WTC11 (cell line): ENCODE measurements at regions not wholly inside any gene's neighbourhood (a gene's known extent, or its start where the extent isn't known, plus 50 kb on each side); places are given as distances from the start of the nearest gene placed in this dataset.

Experiments used
- ATAC-seq: fragments of 200-7000 bp; cut with Tn5 transposase; 2 replicates; pipeline ENCODE4 v1.10.0; 2021; ENCODE audit warnings: mild to moderate bottlenecking, moderate library complexity
- CTCF ChIA-PET: fragments of 300-600 bp; sonication (Branson Sonifier 250); formaldehyde crosslinking; loops from one replicate; lab custom pipeline; 2021; ENCODE audit warnings: antibody characterized with exemption; lab: Charles Lee
- POLR2A ChIA-PET: fragments of 350-600 bp; sonication (Branson Sonifier 250); formaldehyde crosslinking; loops from one replicate; lab custom pipeline; 2021; ENCODE audit warnings: antibody characterized with exemption; lab: Charles Lee
- DNase-seq: peaks from one replicate; pipeline ENCODE4 v3.0.0; 2021; ENCODE audit warnings: low spot score
- H3K27ac Mint-ChIP-seq: 2 replicates; pipeline ENCODE4 v1.8.0; 2021; ENCODE audit warnings: mixed read lengths
- H3K27me3 Mint-ChIP-seq: 2 replicates; pipeline ENCODE4 v1.8.0; 2021; ENCODE audit warnings: low read depth, mild to moderate bottlenecking, moderate library complexity, mixed read lengths
- H3K36me3 Mint-ChIP-seq: 2 replicates; pipeline ENCODE4 v1.8.0; 2021; ENCODE audit warnings: mixed read lengths
- H3K4me1 Mint-ChIP-seq: 2 replicates; pipeline ENCODE4 v1.8.0; 2022; ENCODE audit warnings: mixed read lengths
- H3K4me3 Mint-ChIP-seq: 2 replicates; pipeline ENCODE4 v1.8.0; 2021; ENCODE audit warnings: mild to moderate bottlenecking, moderate library complexity, mixed read lengths
- H3K9me3 Mint-ChIP-seq: 2 replicates; pipeline ENCODE4 v1.8.0; 2021; ENCODE audit warnings: mixed read lengths
- ATF1 ChIP-seq: sonication (generic); formaldehyde crosslinking; IDR thresholded peaks from 2 replicates; pipeline ENCODE4 v1.8.1; 2023; ENCODE audit warnings: mild to moderate bottlenecking, moderate library complexity, missing genetic modification reagents
- CREB1 ChIP-seq: sonication (generic); formaldehyde crosslinking; IDR thresholded peaks from 2 replicates; pipeline ENCODE4 v1.8.0; 2023; ENCODE audit warnings: mild to moderate bottlenecking, missing genetic modification reagents
- ELF4 ChIP-seq: sonication (generic); formaldehyde crosslinking; IDR thresholded peaks from 2 replicates; pipeline ENCODE4 v1.8.1; 2022; ENCODE audit warnings: low read depth, mild to moderate bottlenecking, moderate library complexity, missing genetic modification reagents
- EMX1 ChIP-seq: fragments of 250-450 bp; sonication (Bioruptor Pico); IDR thresholded peaks from 2 replicates; pipeline ENCODE4 v1.8.0; 2021; ENCODE audit warnings: mild to moderate bottlenecking
- FOXP1 ChIP-seq: sonication (generic); formaldehyde crosslinking; IDR thresholded peaks from 2 replicates; pipeline ENCODE4 v1.8.0; 2022; ENCODE audit warnings: missing genetic modification reagents, mild to moderate bottlenecking, moderate library complexity, borderline replicate concordance
- NFATC4 ChIP-seq: fragments of 250-450 bp; sonication (Bioruptor Pico); IDR thresholded peaks from 2 replicates; pipeline ENCODE4 v1.9.0; 2021; ENCODE audit warnings: mild to moderate bottlenecking
- NFYB ChIP-seq: sonication (generic); formaldehyde crosslinking; conservative IDR thresholded peaks from 2 replicates; pipeline ENCODE4 v1.8.0; 2022; ENCODE audit warnings: low read depth, missing genetic modification reagents
- PRRX2 ChIP-seq: fragments of 250-450 bp; sonication (Bioruptor Pico); IDR thresholded peaks from 2 replicates; pipeline ENCODE4 v1.8.0; 2021; ENCODE audit warnings: mild to moderate bottlenecking
- SOX15 ChIP-seq: fragments of 250-450 bp; sonication (Bioruptor Pico); IDR thresholded peaks from 2 replicates; pipeline ENCODE4 v1.9.0; 2021; ENCODE audit warnings: mild to moderate bottlenecking
- ZBTB21 ChIP-seq: sonication (generic); formaldehyde crosslinking; IDR thresholded peaks from 2 replicates; pipeline ENCODE4 v1.8.1; 2023; ENCODE audit warnings: mild to moderate bottlenecking, missing genetic modification reagents, borderline replicate concordance
- ZNF138 ChIP-seq: sonication (generic); formaldehyde crosslinking; conservative IDR thresholded peaks from 2 replicates; pipeline ENCODE4 v1.8.1; 2022; ENCODE audit warnings: mild to moderate bottlenecking, moderate library complexity, missing genetic modification reagents
- ZNF219 ChIP-seq: sonication (generic); formaldehyde crosslinking; IDR thresholded peaks from 2 replicates; pipeline ENCODE4 v1.8.0; 2023; ENCODE audit warnings: missing genetic modification reagents, mild to moderate bottlenecking, borderline replicate concordance
- TF ChIP-seq, protein P1 (sequence below): sonication (generic); formaldehyde crosslinking; IDR thresholded peaks from 2 replicates; pipeline ENCODE4 v1.8.1; 2022; ENCODE audit warnings: mild to moderate bottlenecking, missing genetic modification reagents, moderate library complexity, borderline replicate concordance
- TF ChIP-seq, protein P2 (sequence below): sonication (generic); formaldehyde crosslinking; IDR thresholded peaks from 2 replicates; pipeline ENCODE4 v1.8.0; 2023; ENCODE audit warnings: mild to moderate bottlenecking, missing genetic modification reagents
- TF ChIP-seq, protein P3 (sequence below): sonication (generic); formaldehyde crosslinking; IDR thresholded peaks from 2 replicates; pipeline ENCODE4 v1.8.1; 2023; ENCODE audit warnings: mild to moderate bottlenecking, missing genetic modification reagents, moderate library complexity
- TF ChIP-seq, protein P4 (sequence below): fragments of 250-450 bp; sonication (Bioruptor Pico); conservative IDR thresholded peaks from 2 replicates; pipeline ENCODE4 v1.9.0; 2021; ENCODE audit warnings: mild to moderate bottlenecking
- TF ChIP-seq, protein P5 (sequence below): fragments of 250-450 bp; sonication (Bioruptor Pico); IDR thresholded peaks from 2 replicates; pipeline ENCODE4 v1.9.0; 2021; ENCODE audit warnings: mild to moderate bottlenecking
- TF ChIP-seq, protein P6 (sequence below): sonication (generic); formaldehyde crosslinking; IDR thresholded peaks from 2 replicates; pipeline ENCODE4 v1.8.1; 2023; ENCODE audit warnings: mild to moderate bottlenecking, missing genetic modification reagents

DNA sequence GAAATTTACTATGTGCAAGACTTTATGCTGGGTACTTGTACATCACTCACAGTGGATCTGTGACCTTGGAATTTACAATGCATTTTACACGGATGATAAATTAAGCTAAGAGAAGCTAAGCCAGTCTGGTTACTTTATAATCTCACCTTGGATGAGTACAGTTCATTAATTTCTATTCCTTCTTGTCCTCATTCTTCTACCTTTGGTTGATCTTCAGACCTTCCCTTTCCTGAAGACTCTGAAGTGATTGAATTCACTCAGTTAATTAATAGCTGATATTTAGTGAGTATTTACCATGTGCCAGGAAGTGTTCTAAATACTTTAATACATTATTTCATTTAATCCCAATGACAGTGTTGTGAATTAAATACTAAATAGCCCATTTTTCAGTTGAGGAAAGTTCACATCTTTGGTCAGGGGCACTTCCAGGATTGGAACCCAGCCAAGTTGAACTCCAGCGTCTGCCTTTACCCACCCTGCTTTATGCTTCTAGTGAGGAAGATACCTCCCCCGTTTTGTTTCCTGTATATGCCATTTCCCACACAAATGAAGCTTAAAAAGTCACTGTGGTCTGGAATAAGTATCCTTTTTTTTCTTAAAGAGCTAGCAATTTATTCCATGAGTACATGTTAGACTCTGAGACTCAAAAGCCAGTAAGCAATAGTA lies 146.6 kb downstream of the TLR5 start:
- H3K27me3 Mint-ChIP-seq = peaks cover 38% of the 10 kb centered on the region
- H3K4me3 Mint-ChIP-seq = no peak overlapping the region
- POLR2A ChIA-PET = no interaction called here

DNA sequence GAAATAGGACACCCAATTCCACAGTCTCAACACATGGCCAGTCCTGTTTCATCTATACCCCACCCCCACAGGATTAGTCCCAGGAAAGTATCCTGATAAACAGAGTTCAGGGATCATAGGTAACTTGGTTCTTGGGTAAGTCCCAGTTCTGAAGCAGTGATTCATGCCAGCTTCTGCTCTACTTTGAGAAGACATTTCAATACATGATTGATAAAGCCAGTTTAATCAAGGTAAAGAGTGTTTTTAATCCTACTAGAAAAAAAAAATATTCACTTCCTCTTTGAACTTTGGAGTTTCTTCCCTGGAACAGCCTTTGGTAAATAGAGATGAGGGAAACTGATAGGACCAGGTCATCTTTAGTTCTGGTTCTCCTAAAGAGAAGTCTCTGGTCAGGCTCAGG lies 142.4 kb downstream of the TLR5 start:
- peaks cover 12% of the 10 kb centered on the region for H3K36me3 Mint-ChIP-seq
- no peak for ATAC-seq
- DNase-seq = no peak
- H3K27me3 Mint-ChIP-seq = peaks cover 72% of the 10 kb centered on the region
- H3K27ac Mint-ChIP-seq = no peak overlapping the region
- peaks cover 44% of the 10 kb centered on the region for H3K4me1 Mint-ChIP-seq
- CTCF ChIA-PET = interaction anchor here (1.0 kb wide), 1 partner anchor 90 kb away, joined by 4 read pairs; no protein-coding TSS in a partner anchor
- no peaks in the 10 kb centered on the region for H3K9me3 Mint-ChIP-seq
- no peak for TF ChIP-seq ATF1 (CRISPR knock-in tag)
- TF ChIP-seq SOX15 = no peak
- TF ChIP-seq, protein P1, sequence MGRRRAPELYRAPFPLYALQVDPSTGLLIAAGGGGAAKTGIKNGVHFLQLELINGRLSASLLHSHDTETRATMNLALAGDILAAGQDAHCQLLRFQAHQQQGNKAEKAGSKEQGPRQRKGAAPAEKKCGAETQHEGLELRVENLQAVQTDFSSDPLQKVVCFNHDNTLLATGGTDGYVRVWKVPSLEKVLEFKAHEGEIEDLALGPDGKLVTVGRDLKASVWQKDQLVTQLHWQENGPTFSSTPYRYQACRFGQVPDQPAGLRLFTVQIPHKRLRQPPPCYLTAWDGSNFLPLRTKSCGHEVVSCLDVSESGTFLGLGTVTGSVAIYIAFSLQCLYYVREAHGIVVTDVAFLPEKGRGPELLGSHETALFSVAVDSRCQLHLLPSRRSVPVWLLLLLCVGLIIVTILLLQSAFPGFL (CRISPR knock-in tag) = no peak
- no peak for TF ChIP-seq ZBTB21 (CRISPR knock-in tag)
- POLR2A ChIA-PET = no interaction called here
- H3K4me3 Mint-ChIP-seq = no peak overlapping the region

More for the DNA sequence above, 146.6 kb downstream of the TLR5 start:
- Mint-ChIP-seq H3K9me3 (no peaks in the 10 kb centered on the region), H3K27ac (no peak overlapping the region), H3K36me3 (no peaks in the 10 kb centered on the region), H3K4me1 (peaks cover 46% of the 10 kb centered on the region)
- CTCF ChIA-PET = interaction anchor here (0.7 kb wide), 1 partner anchor 94 kb away, joined by 3 read pairs; no protein-coding TSS in a partner anchor
- DNase-seq (no peak), ATAC-seq (no peak)
- TF ChIP-seq, protein P2, sequence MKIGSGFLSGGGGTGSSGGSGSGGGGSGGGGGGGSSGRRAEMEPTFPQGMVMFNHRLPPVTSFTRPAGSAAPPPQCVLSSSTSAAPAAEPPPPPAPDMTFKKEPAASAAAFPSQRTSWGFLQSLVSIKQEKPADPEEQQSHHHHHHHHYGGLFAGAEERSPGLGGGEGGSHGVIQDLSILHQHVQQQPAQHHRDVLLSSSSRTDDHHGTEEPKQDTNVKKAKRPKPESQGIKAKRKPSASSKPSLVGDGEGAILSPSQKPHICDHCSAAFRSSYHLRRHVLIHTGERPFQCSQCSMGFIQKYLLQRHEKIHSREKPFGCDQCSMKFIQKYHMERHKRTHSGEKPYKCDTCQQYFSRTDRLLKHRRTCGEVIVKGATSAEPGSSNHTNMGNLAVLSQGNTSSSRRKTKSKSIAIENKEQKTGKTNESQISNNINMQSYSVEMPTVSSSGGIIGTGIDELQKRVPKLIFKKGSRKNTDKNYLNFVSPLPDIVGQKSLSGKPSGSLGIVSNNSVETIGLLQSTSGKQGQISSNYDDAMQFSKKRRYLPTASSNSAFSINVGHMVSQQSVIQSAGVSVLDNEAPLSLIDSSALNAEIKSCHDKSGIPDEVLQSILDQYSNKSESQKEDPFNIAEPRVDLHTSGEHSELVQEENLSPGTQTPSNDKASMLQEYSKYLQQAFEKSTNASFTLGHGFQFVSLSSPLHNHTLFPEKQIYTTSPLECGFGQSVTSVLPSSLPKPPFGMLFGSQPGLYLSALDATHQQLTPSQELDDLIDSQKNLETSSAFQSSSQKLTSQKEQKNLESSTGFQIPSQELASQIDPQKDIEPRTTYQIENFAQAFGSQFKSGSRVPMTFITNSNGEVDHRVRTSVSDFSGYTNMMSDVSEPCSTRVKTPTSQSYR (CRISPR knock-in tag) = no peak
- TF ChIP-seq FOXP1 = no peak
- TF ChIP-seq CREB1 (CRISPR knock-in tag) = no peak
- TF ChIP-seq, protein P3, sequence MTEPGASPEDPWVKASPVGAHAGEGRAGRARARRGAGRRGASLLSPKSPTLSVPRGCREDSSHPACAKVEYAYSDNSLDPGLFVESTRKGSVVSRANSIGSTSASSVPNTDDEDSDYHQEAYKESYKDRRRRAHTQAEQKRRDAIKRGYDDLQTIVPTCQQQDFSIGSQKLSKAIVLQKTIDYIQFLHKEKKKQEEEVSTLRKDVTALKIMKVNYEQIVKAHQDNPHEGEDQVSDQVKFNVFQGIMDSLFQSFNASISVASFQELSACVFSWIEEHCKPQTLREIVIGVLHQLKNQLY (CRISPR knock-in tag) = no peak
- TF ChIP-seq NFATC4 = no peak
- no peak for TF ChIP-seq ZNF219 (CRISPR knock-in tag)
- TF ChIP-seq PRRX2 = no peak

DNA sequence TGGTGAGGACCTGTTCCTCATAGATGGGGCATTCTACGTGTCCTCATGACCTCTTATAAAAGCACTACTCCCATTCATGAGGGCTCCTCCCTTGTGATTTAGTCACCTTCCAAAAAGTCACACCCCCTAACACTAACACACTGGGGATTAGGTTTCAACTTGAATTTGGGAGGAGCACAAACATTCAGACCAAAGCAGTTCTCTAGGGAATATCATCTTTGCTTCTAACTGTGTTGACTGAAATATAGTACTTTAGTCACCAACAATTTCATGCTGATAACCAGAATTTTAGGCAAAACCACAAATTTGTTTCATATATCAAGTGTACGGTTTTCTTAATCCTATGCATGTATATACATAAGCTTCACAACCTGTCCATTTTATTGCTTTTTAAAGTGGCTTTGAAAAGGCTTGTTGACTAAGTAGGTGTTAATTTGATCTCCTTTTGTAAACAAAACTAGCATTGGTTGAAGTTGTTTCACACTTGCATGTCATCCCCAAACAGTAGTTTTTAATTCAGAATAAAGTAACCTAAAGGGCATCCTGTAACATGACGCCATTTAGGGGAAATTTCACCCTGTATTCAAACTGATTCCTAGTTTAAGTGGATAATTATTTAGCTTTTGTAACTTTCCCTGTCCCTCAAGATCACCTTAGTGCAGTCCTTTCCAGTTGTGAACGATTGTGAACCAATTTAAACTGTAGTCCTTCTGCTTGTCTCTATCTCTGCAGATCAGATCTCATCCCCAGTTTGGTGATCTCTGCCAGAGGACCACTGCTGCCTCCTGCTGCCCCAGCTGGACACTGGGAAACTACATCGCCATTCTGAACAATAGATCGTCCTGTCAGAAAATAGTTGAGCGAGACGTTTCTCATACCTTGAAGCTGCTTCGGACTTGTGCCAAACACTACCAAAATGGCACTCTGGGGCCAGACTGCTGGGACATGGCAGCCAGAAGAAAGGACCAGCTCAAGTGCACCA lies 141.1 kb downstream of the TLR5 start:
- no peak for DNase-seq
- peaks cover 12% of the 10 kb centered on the region for H3K36me3 Mint-ChIP-seq
- ChIA-PET CTCF (interaction anchor here (1.1 to 1.4 kb wide), 3 partner anchors 88 to 207 kb away, joined by 3 to 7 read pairs (median 4); no protein-coding TSS in a partner anchor), POLR2A (no interaction called here)
- ATAC-seq = peak; percentile 71
- H3K9me3 Mint-ChIP-seq = no peaks in the 10 kb centered on the region
- H3K27me3 Mint-ChIP-seq = peaks cover 76% of the 10 kb centered on the region
- H3K4me1 Mint-ChIP-seq = peaks cover 37% of the 10 kb centered on the region
- H3K4me3 Mint-ChIP-seq = no peak overlapping the region
- H3K27ac Mint-ChIP-seq = peak overlapping the region; percentile 26; the same call in 1 of the 2 replicates
- no peak for TF ChIP-seq NFYB
- TF ChIP-seq, protein P3 (CRISPR knock-in tag) = no peak
- TF ChIP-seq, protein P4, sequence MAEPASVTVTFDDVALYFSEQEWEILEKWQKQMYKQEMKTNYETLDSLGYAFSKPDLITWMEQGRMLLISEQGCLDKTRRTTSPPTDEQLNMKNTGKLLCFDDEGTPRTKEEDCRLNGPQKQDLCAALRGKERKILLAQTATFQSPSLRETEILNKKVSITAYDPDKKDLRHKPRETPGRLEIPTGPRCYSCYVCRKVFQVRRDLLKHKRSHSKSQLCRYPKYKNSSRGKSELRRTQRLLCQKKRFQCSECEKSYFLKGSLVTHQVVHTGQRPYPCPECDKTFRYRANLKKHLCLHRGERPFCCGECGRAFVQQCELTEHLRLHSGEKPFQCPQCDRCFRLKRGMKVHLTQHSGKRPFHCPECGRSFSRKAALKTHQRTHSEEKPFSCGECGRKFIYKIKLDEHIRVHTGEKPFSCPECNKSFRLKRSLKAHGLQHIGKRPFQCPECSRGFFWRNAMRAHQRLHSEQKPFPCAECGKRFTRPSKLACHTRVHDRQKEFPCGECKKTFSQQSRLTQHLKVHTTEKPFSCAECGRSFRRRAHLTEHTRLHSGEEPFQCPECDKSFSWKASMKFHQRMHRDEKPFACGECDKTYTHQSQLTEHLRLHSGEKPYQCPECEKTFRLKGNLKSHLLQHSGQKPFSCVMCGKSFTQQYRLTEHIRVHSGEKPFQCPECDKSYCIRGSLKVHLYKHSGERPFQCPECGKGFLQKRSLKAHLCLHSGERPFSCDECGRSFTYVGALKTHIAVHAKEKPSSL (CRISPR knock-in tag) = no peak
- no peak for TF ChIP-seq ZNF138 (CRISPR knock-in tag)
- TF ChIP-seq NFATC4 = no peak
- TF ChIP-seq EMX1 (CRISPR knock-in tag) = no peak
- no peak for TF ChIP-seq ELF4
- TF ChIP-seq, protein P1 (CRISPR knock-in tag) = no peak
- TF ChIP-seq, protein P5, sequence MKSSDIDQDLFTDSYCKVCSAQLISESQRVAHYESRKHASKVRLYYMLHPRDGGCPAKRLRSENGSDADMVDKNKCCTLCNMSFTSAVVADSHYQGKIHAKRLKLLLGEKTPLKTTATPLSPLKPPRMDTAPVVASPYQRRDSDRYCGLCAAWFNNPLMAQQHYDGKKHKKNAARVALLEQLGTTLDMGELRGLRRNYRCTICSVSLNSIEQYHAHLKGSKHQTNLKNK (CRISPR knock-in tag) = no peak
- TF ChIP-seq, protein P6, sequence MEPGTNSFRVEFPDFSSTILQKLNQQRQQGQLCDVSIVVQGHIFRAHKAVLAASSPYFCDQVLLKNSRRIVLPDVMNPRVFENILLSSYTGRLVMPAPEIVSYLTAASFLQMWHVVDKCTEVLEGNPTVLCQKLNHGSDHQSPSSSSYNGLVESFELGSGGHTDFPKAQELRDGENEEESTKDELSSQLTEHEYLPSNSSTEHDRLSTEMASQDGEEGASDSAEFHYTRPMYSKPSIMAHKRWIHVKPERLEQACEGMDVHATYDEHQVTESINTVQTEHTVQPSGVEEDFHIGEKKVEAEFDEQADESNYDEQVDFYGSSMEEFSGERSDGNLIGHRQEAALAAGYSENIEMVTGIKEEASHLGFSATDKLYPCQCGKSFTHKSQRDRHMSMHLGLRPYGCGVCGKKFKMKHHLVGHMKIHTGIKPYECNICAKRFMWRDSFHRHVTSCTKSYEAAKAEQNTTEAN (CRISPR knock-in tag) = no peak
